Activated CD8-positive, alpha-beta T cell treated with anti-CD3 and anti-CD28 coated beads for 36 hours (primary cell): ENCODE measurements at regions not wholly inside any gene's neighbourhood (a gene's known extent, or its start where the extent isn't known, plus 50 kb on each side); places are given as distances from the start of the nearest gene placed in this dataset.

Source experiments
- ATAC-seq: fragments of 200-7000 bp; cut with Tn5 transposase; one replicate; pipeline ENCODE4 v1.10.0; 2021; ENCODE audit warnings: mild to moderate bottlenecking, moderate library complexity
- CTCF ChIA-PET: fragments of 350-600 bp; sonication (Branson Sonifier 250); formaldehyde crosslinking; loops from one replicate; lab custom pipeline; 2021; ENCODE audit warnings: antibody characterized with exemption; lab: Charles Lee
- POLR2A ChIA-PET: fragments of 350-600 bp; sonication (Branson Sonifier 250); formaldehyde crosslinking; loops from one replicate; lab custom pipeline; 2021; ENCODE audit warnings: antibody characterized with exemption; lab: Charles Lee
- DNase-seq: peaks from one replicate; pipeline ENCODE4 v3.0.0-alpha.2; 2020
- H3K27ac Mint-ChIP-seq: one replicate; pipeline ENCODE4 v1.8.0; 2021; ENCODE audit warnings: mild to moderate bottlenecking, mixed read lengths
- H3K27me3 Mint-ChIP-seq: one replicate; pipeline ENCODE4 v1.8.0; 2021; ENCODE audit warnings: mixed read lengths
- H3K36me3 Mint-ChIP-seq: one replicate; pipeline ENCODE4 v1.8.0; 2021; ENCODE audit warnings: low read depth, mixed read lengths
- H3K4me1 Mint-ChIP-seq: one replicate; pipeline ENCODE4 v1.8.0; 2021; ENCODE audit warnings: low read depth, mixed read lengths
- H3K4me3 Mint-ChIP-seq: one replicate; pipeline ENCODE4 v1.8.0; 2021; ENCODE audit warnings: mild to moderate bottlenecking, moderate library complexity, mixed read lengths
- H3K9me3 Mint-ChIP-seq: one replicate; pipeline ENCODE4 v1.8.0; 2021; ENCODE audit warnings: mixed read lengths
- intact Hi-C: fragments of 100-400 bp; cut with micrococcal nuclease; formaldehyde crosslinking; loops from one replicate; pipeline ENCODE4 v1.10.0; 2022
- TF ChIP-seq, protein P1 (sequence below): fragments of 200-600 bp; IDR thresholded peaks from one replicate; pipeline ENCODE4 v1.8.0; 2022; ENCODE audit warnings: antibody characterized with exemption, mild to moderate bottlenecking

DNA sequence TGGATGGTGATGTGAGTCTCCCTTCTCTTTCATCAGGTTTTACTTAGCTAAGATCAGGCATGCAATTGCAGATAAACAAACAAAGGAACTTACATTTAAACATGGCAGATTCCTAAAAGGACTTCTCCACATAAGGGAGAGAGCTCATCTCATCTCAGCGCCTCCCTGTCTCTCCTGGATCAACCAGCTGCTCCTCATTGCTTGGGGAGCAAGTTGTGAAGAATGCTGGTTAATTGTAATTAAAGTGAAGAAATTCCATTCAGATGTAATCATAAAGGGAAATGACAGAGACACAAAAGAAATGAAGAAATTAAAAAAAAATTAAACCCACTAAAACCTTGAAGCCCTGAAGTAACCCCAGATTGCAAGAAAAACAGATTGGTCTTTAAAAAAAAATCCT lies 104.4 kb upstream of the DIO2 start:
- ChIA-PET CTCF (no interaction called here), POLR2A (no interaction called here)

DNA sequence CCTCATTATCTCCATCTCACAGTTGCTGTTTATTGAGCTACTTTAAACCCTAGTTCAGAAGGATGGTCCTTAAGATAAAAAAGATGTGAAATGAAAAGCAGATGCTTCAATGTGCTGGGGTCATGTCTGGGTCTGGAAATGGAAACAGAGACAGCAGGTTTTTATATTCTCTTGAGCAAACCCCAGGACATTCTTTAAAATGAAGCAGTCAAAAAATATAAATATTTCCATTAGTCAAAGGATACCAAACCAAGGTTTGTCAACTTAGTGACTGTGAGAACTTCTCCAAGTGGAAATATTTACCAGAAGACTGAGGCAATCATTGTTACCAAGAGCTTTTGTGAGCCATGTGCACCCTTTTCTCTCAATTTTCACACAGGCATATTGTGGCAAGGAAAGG lies 102.5 kb upstream of the DIO2 start:
- no peaks in the 10 kb centered on the region for H3K4me1 Mint-ChIP-seq
- intact Hi-C loops = no loop called here

More for the DNA sequence above, 104.4 kb upstream of the DIO2 start:
- TF ChIP-seq, protein P1, sequence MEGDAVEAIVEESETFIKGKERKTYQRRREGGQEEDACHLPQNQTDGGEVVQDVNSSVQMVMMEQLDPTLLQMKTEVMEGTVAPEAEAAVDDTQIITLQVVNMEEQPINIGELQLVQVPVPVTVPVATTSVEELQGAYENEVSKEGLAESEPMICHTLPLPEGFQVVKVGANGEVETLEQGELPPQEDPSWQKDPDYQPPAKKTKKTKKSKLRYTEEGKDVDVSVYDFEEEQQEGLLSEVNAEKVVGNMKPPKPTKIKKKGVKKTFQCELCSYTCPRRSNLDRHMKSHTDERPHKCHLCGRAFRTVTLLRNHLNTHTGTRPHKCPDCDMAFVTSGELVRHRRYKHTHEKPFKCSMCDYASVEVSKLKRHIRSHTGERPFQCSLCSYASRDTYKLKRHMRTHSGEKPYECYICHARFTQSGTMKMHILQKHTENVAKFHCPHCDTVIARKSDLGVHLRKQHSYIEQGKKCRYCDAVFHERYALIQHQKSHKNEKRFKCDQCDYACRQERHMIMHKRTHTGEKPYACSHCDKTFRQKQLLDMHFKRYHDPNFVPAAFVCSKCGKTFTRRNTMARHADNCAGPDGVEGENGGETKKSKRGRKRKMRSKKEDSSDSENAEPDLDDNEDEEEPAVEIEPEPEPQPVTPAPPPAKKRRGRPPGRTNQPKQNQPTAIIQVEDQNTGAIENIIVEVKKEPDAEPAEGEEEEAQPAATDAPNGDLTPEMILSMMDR = no peak
- Mint-ChIP-seq H3K4me3 (no peak overlapping the region), H3K27ac (no peak overlapping the region), H3K9me3 (peaks cover 12% of the 10 kb centered on the region), H3K36me3 (no peaks in the 10 kb centered on the region), H3K27me3 (no peaks in the 10 kb centered on the region), H3K4me1 (no peaks in the 10 kb centered on the region)
- intact Hi-C loops = no loop called here
- DNase-seq (no peak), ATAC-seq (no peak)

DNA sequence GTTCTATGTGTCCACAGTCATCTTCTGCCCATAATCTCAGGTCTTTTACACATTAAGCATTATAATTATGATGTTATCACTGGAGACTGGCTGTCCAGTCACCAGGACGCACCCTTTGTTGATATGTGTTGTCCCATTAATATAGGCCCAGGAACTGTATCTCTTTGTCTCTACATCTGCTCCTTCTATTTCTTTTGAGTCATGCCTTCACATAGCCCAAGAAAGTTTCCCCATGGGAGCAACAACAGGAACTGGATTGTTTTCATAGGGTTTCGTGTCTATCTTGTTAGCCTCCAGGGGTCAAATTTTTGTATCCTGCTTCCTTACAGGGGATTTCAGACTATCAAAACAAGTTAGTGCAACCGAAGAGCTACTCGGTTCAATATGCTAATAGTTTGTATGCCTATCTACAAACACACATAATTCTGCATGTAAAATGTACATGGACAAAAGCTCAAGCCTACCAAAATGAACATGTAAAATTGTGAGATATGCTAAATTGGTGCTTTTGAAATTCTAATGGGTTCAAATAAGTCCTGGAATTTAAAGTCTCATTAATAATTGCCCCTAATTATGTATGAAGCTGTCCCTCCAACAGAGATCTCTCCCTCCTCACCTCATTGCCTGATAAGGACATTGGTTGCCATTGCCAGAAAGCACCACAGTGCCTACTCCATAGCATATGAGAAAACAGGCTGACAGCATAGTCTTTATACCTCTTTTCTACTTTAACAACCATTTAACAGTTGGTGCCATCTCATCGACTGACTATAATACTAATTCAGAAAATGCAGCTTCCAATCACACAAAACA lies 99.8 kb upstream of the DIO2 start:
- ATAC-seq = no peak
- intact Hi-C loops = no loop called here
- no peaks in the 10 kb centered on the region for H3K27me3 Mint-ChIP-seq
- DNase-seq = no peak
- TF ChIP-seq, protein P1 = no peak
- H3K4me1 Mint-ChIP-seq = no peaks in the 10 kb centered on the region
- no peaks in the 10 kb centered on the region for H3K36me3 Mint-ChIP-seq
- peaks cover 2% of the 10 kb centered on the region for H3K9me3 Mint-ChIP-seq
- CTCF ChIA-PET = no interaction called here
- no peak overlapping the region for H3K27ac Mint-ChIP-seq
- POLR2A ChIA-PET = no interaction called here
- no peak overlapping the region for H3K4me3 Mint-ChIP-seq

More for the DNA sequence above, 102.5 kb upstream of the DIO2 start:
- ChIA-PET CTCF (no interaction called here), POLR2A (no interaction called here)
- no peak overlapping the region for H3K4me3 Mint-ChIP-seq
- no peaks in the 10 kb centered on the region for H3K36me3 Mint-ChIP-seq
- H3K27me3 Mint-ChIP-seq = no peaks in the 10 kb centered on the region
- peaks cover 2% of the 10 kb centered on the region for H3K9me3 Mint-ChIP-seq
- no peak overlapping the region for H3K27ac Mint-ChIP-seq
- ATAC-seq (no peak), DNase-seq (no peak)
- TF ChIP-seq, protein P1 = no peak

DNA sequence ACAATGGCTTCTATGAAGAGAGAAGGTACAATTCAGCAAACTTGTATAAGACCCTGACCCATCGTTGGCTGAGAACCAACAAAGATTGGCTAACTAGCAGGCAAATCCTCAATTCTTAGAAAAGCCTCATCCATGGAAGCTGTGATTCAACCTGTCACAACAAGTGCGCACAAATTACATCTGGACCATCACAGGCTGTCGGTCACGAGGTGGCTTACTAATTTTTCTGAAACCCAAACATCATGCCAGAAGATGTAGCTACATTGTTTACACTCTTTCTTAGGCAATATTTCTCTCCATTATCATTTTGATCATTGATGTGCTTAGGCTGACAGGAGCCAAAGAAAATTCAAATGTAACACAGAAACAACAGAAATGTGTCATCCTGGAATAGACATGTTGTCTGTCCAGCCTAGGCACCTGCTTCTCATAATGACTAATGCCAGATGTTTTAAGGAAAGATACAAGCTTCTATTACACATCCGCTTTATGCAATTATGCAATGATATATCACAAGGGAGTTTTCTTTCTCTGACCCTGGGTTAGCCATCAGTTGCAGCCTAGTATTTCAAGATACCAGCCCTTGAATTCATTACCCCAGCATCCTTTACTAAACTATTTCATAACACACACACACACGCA lies 92.9 kb upstream of the DIO2 start:
- CTCF ChIA-PET = no interaction called here
- POLR2A ChIA-PET = no interaction called here
- H3K27me3 Mint-ChIP-seq = no peaks in the 10 kb centered on the region
- H3K36me3 Mint-ChIP-seq = no peaks in the 10 kb centered on the region
- H3K4me1 Mint-ChIP-seq = no peaks in the 10 kb centered on the region
- TF ChIP-seq, protein P1 = no peak
- intact Hi-C loops = no loop called here
- no peaks in the 10 kb centered on the region for H3K9me3 Mint-ChIP-seq
- no peak overlapping the region for H3K4me3 Mint-ChIP-seq
- no peak overlapping the region for H3K27ac Mint-ChIP-seq
- no peak for DNase-seq
- no peak for ATAC-seq

DNA sequence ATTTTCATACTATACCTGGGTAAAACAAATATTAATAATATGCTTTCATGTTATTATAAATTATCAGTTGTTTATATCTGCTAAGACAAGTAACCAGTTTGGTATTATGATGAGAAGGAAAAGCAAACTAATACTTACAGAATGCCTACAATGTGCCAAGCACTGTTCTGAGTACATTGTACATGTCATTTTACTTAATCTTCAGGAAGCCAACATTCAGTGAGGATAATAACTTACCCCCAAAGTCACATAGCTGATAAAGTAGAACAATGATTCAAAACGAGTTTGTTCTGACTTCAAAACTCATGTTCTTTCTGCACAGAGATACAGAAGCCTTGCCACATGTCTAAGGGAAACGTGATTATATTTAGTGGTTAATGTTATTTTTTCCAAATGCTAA lies 89.0 kb upstream of the DIO2 start:
- DNase-seq = no peak
- no peak overlapping the region for H3K27ac Mint-ChIP-seq
- TF ChIP-seq, protein P1 = no peak
- intact Hi-C loops = no loop called here
- H3K27me3 Mint-ChIP-seq = no peaks in the 10 kb centered on the region
- no peak for ATAC-seq
- ChIA-PET CTCF (no interaction called here), POLR2A (no interaction called here)
- no peaks in the 10 kb centered on the region for H3K4me1 Mint-ChIP-seq
- H3K4me3 Mint-ChIP-seq = no peak overlapping the region
- no peaks in the 10 kb centered on the region for H3K36me3 Mint-ChIP-seq
- peaks cover 6% of the 10 kb centered on the region for H3K9me3 Mint-ChIP-seq
